H9 (cell line): ENCODE measurements at regions not wholly inside any gene's neighbourhood (a gene's known extent, or its start where the extent isn't known, plus 50 kb on each side); places are given as distances from the start of the nearest gene placed in this dataset.

ENCODE experiments used
- DNase-seq: peaks from one replicate; pipeline ENCODE4 v3.0.0-alpha.2; 2017
- H2AFZ ChIP-seq: one replicate; pipeline ENCODE4 v1.6.1; 2013; ENCODE audit warnings: mild to moderate bottlenecking, low read length, control low read depth, moderate library complexity
- H2AK5ac ChIP-seq: 2 replicates; pipeline ENCODE4 v1.6.1; 2013; ENCODE audit warnings: low read length, control low read depth, mixed read lengths; ENCODE audit not compliant: insufficient read length
- H2BK120ac ChIP-seq: one replicate; pipeline ENCODE4 v1.6.1; 2013; ENCODE audit warnings: low read depth, mild to moderate bottlenecking, low read length, control low read depth, inconsistent platforms; ENCODE audit not compliant: poor library complexity, severe bottlenecking
- H2BK12ac ChIP-seq: 2 replicates; pipeline ENCODE4 v1.6.1; 2013; ENCODE audit warnings: low read length, control low read depth, mixed read lengths, low read depth; ENCODE audit not compliant: insufficient read length
- H2BK15ac ChIP-seq: 2 replicates; pipeline ENCODE4 v1.6.1; 2013; ENCODE audit warnings: low read depth, low read length, control low read depth
- H2BK20ac ChIP-seq: one replicate; pipeline ENCODE4 v1.6.1; 2013; ENCODE audit warnings: low read depth, mild to moderate bottlenecking, low read length, control low read depth, inconsistent platforms; ENCODE audit not compliant: poor library complexity, severe bottlenecking
- H2BK5ac ChIP-seq: 2 replicates; pipeline ENCODE4 v1.6.1; 2013; ENCODE audit warnings: low read length, control low read depth, mixed read lengths; ENCODE audit not compliant: insufficient read length
- H3K14ac ChIP-seq: 2 replicates; pipeline ENCODE4 v1.6.1; 2013; ENCODE audit warnings: low read length, control low read depth; ENCODE audit not compliant: insufficient read depth
- H3K18ac ChIP-seq: 2 replicates; pipeline ENCODE4 v1.6.1; 2013; ENCODE audit warnings: low read depth, mild to moderate bottlenecking, mixed read lengths, low read length, control low read depth; ENCODE audit not compliant: insufficient read length
- H3K23ac ChIP-seq: 2 replicates; pipeline ENCODE4 v1.6.1; 2013; ENCODE audit warnings: low read length, control low read depth, mixed read lengths, low read depth; ENCODE audit not compliant: insufficient read length
- H3K23me2 ChIP-seq: 2 replicates; pipeline ENCODE4 v1.6.1; 2013; ENCODE audit warnings: low read depth, mild to moderate bottlenecking, mixed read lengths, low read length, control low read depth; ENCODE audit not compliant: insufficient read length, poor library complexity, severe bottlenecking
- H3K27ac ChIP-seq: 2 replicates; pipeline ENCODE4 v1.5.1; 2013; ENCODE audit warnings: low read length, control low read depth, mixed read lengths, low read depth; ENCODE audit not compliant: insufficient read length
- H3K27me3 ChIP-seq: 2 replicates; pipeline ENCODE4 v1.6.1; 2013; ENCODE audit warnings: low read length, control low read depth, inconsistent platforms; ENCODE audit not compliant: insufficient read depth
- H3K4ac ChIP-seq: 2 replicates; pipeline ENCODE4 v1.6.1; 2013; ENCODE audit warnings: low read depth, mild to moderate bottlenecking, control low read depth, inconsistent platforms, low read length, moderate library complexity
- H3K4me1 ChIP-seq: 2 replicates; pipeline ENCODE4 v1.6.1; 2013; ENCODE audit warnings: low read length, control low read depth, inconsistent platforms; ENCODE audit not compliant: insufficient read depth
- H3K4me2 ChIP-seq: 2 replicates; pipeline ENCODE4 v1.6.1; 2013; ENCODE audit warnings: low read length, control low read depth, mixed read lengths; ENCODE audit not compliant: insufficient read length, insufficient read depth
- H3K56ac ChIP-seq: 2 replicates; pipeline ENCODE4 v1.6.1; 2013; ENCODE audit warnings: low read depth, mild to moderate bottlenecking, mixed read lengths, low read length, control low read depth; ENCODE audit not compliant: insufficient read length
- H3K79me1 ChIP-seq: 2 replicates; pipeline ENCODE4 v1.6.1; 2013; ENCODE audit warnings: low read depth, mild to moderate bottlenecking, moderate library complexity, low read length, control low read depth, inconsistent platforms; ENCODE audit not compliant: insufficient read depth, poor library complexity, severe bottlenecking
- H3K79me2 ChIP-seq: 2 replicates; pipeline ENCODE4 v1.6.1; 2013; ENCODE audit warnings: low read length, control low read depth, inconsistent platforms; ENCODE audit not compliant: insufficient read depth
- H3K9ac ChIP-seq: 2 replicates; pipeline ENCODE4 v1.6.1; 2013; ENCODE audit warnings: low read length, control low read depth, mixed read lengths; ENCODE audit not compliant: insufficient read length; ENCODE audit errors: extremely low read depth
- H3K9me3 ChIP-seq: one replicate; pipeline ENCODE4 v1.6.1; 2013; ENCODE audit warnings: low read depth, low read length, inconsistent platforms; ENCODE audit not compliant: control insufficient read depth
- H3T11ph ChIP-seq: one replicate; pipeline ENCODE4 v1.6.1; 2013; ENCODE audit warnings: mild to moderate bottlenecking, low read length, control low read depth, inconsistent platforms
- H4K20me1 ChIP-seq: one replicate; pipeline ENCODE4 v1.6.1; 2013; ENCODE audit not compliant: control insufficient read depth, insufficient read length, insufficient read depth
- H4K5ac ChIP-seq: 2 replicates; pipeline ENCODE4 v1.6.1; 2013; ENCODE audit warnings: low read depth, mild to moderate bottlenecking, mixed read lengths, low read length, control low read depth; ENCODE audit not compliant: insufficient read length
- H4K8ac ChIP-seq: replicated peaks from 2 replicates; pipeline ENCODE4 v1.6.1; 2013; ENCODE audit warnings: low read length, control low read depth, mixed read lengths, low read depth; ENCODE audit not compliant: insufficient read length
- H4K91ac ChIP-seq: 2 replicates; pipeline ENCODE4 v1.6.1; 2013; ENCODE audit warnings: low read depth, mild to moderate bottlenecking, moderate library complexity, mixed read lengths, low read length, control low read depth; ENCODE audit not compliant: insufficient read length
- H3K27ac Mint-ChIP-seq, 3 experiments: 2 replicates in 2 of 3; 3 replicates in 1 of 3; pipeline ENCODE4 v1.8.0; 2020 to 2021; ENCODE audit warnings: mixed read lengths in 3 of 3, mild to moderate bottlenecking in 1 of 3, moderate library complexity in 1 of 3
- H3K27me3 Mint-ChIP-seq: 2 replicates; pipeline ENCODE4 v1.8.0; 2021; ENCODE audit warnings: low read depth, mild to moderate bottlenecking, moderate library complexity, mixed read lengths
- H3K36me3 Mint-ChIP-seq, 3 experiments: 2 replicates in 2 of 3; 3 replicates in 1 of 3; pipeline ENCODE4 v1.8.0; 2020 to 2021; ENCODE audit warnings: low read depth in 3 of 3, mixed read lengths in 3 of 3; ENCODE audit not compliant: insufficient read depth in 1 of 3
- H3K4me1 Mint-ChIP-seq, 2 experiments: 2 replicates each; pipeline ENCODE4 v1.8.0; 2020; ENCODE audit warnings: mixed read lengths in 2 of 2
- H3K4me3 Mint-ChIP-seq, 2 experiments: 2 replicates in 1 of 2; 3 replicates in 1 of 2; pipeline ENCODE4 v1.8.0; 2020 to 2021; ENCODE audit warnings: mild to moderate bottlenecking in 2 of 2, mixed read lengths in 2 of 2, moderate library complexity in 1 of 2
- H3K9me3 Mint-ChIP-seq, 2 experiments: 2 replicates in 1 of 2; 3 replicates in 1 of 2; pipeline ENCODE4 v1.8.0; 2020; ENCODE audit warnings: mild to moderate bottlenecking in 2 of 2, mixed read lengths in 2 of 2, moderate library complexity in 1 of 2
- CTCF ChIP-seq: fragments of 200-600 bp; sonication (generic); conservative IDR thresholded peaks from 3 replicates; pipeline ENCODE4 v1.8.0; 2021; ENCODE audit warnings: antibody characterized with exemption, mild to moderate bottlenecking
- WGBS: extraction: QIAGEN DNeasy Blood & Tissue Kit; methylation state at CpG from one replicate; pipeline ENCODE4 v1.1.7; 2013; ENCODE audit warnings: missing lambda C conversion rate, low lambda C conversion rate, mixed read lengths; ENCODE audit not compliant: insufficient read length; ENCODE audit errors: extremely low coverage; 5-methylcytosine and 5-hydroxymethylcytosine counted together

DNA sequence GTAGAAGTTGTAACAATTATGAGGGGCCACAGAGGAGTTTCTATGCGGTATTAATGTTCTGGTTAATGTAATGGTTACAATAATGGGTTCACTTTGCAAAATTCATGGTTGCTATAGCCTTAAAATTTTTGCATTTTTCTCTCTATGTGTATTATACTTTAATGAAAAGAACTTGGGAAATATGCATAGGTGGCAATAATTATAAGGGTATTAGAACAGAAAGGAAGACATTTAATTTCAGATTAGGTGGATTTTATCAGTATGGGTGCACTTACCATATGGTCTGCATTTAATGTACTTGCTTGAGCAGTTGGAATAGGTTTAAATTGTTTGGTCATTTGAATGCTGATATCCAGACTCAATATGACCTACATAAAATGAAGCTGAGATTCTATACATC is 161.6 kb upstream of the TACR1 start:
- H3K79me2 ChIP-seq = no peaks in the 10 kb centered on the region
- H3K9ac ChIP-seq = no peak overlapping the region
- peaks cover 0 to 4% of the 10 kb centered on the region in 2 experiments; a peak in 1 of 5 replicates for H3K9me3 Mint-ChIP-seq
- no peak overlapping the region for H3K56ac ChIP-seq
- H2BK12ac ChIP-seq = no peak overlapping the region
- H3T11ph ChIP-seq = no peak overlapping the region
- no peaks in the 10 kb centered on the region for H3K4me1 ChIP-seq
- no peak overlapping the region for H3K27ac Mint-ChIP-seq
- no peaks in the 10 kb centered on the region for H3K9me3 ChIP-seq
- H4K20me1 ChIP-seq = no peaks in the 10 kb centered on the region
- no peaks in the 10 kb centered on the region for H3K27me3 ChIP-seq
- no peak overlapping the region for H2AFZ ChIP-seq
- H4K8ac ChIP-seq = no peak overlapping the region
- no peak overlapping the region for H2BK120ac ChIP-seq
- peaks cover 0 to 4% (median 0%) of the 10 kb centered on the region in 3 experiments; a peak in 1 of 7 replicates for H3K36me3 Mint-ChIP-seq
- no peak overlapping the region for H3K4me2 ChIP-seq
- TF ChIP-seq CTCF = no peak
- H3K27me3 Mint-ChIP-seq = no peaks in the 10 kb centered on the region
- no peak overlapping the region for H3K4ac ChIP-seq
- H2BK20ac ChIP-seq = no peak overlapping the region
- H2BK5ac ChIP-seq = no peak overlapping the region
- H3K79me1 ChIP-seq = no peaks in the 10 kb centered on the region
- H3K18ac ChIP-seq = no peak overlapping the region
- no peak for DNase-seq
- no peak overlapping the region for H2AK5ac ChIP-seq
- H3K23ac ChIP-seq = no peak overlapping the region
- no peak overlapping the region for H4K91ac ChIP-seq
- no CpG with 5 or more reads among the region's 1 CpG for WGBS
- H4K5ac ChIP-seq = no peak overlapping the region
- H2BK15ac ChIP-seq = no peak overlapping the region
- H3K4me1 Mint-ChIP-seq = no peaks in the 10 kb centered on the region
- no peak overlapping the region for H3K27ac ChIP-seq
- H3K4me3 Mint-ChIP-seq = no peak overlapping the region
- no peak overlapping the region for H3K14ac ChIP-seq
- H3K23me2 ChIP-seq = no peaks in the 10 kb centered on the region
